DMS153 (cell line): ENCODE measurements at regions not wholly inside any gene's neighbourhood (a gene's known extent, or its start where the extent isn't known, plus 50 kb on each side); places are given as distances from the start of the nearest gene placed in this dataset.
"Not testable (repeated sequence)": the region's sequence is repeated elsewhere in the genome, so short reads cannot be mapped to it uniquely, and the experiment has no call there.

Experiments
- DNase-seq: peaks from one replicate; lab custom pipeline; 2025; lab: John Stamatoyannopoulos, UW

GRCh38 chr10:22824984-22825383 lies 102.9 kb upstream of the ARMC3 start:
- no peak for DNase-seq

GRCh38 chr10:22824520-22824919 lies 103.3 kb upstream of the ARMC3 start:
- DNase-seq = no peak

GRCh38 chr10:22823109-22823508 lies 104.7 kb upstream of the ARMC3 start:
- DNase-seq = no peak

- not testable (repeated sequence) for DNase-seq
These were observed 105.9 kb upstream of the ARMC3 start for GRCh38 chr10:22821921-22822320.

- DNase-seq = no peak
These were observed 106.4 kb upstream of the ARMC3 start for GRCh38 chr10:22821501-22821900.

GRCh38 chr10:22816298-22816653 lies 101.9 kb upstream of the PIP4K2A start:
- no peak for DNase-seq

- DNase-seq = no peak
These were observed 96.5 kb upstream of the PIP4K2A start for GRCh38 chr10:22810643-22811465.

- DNase-seq = no peak
These were observed 92.9 kb upstream of the PIP4K2A start for GRCh38 chr10:22807238-22807637.

- DNase-seq = peak; percentile 57
These were observed 90.9 kb upstream of the PIP4K2A start for GRCh38 chr10:22805304-22805703.

GRCh38 chr10:22803261-22803885 lies 89.0 kb upstream of the PIP4K2A start:
- DNase-seq = no peak

GRCh38 chr10:22801785-22802184 lies 87.4 kb upstream of the PIP4K2A start:
- no peak for DNase-seq

GRCh38 chr10:22797796-22798195 lies 83.4 kb upstream of the PIP4K2A start:
- not testable (repeated sequence) for DNase-seq

GRCh38 chr10:22795546-22795945 lies 81.2 kb upstream of the PIP4K2A start:
- DNase-seq = no peak

- no peak for DNase-seq
These were observed 77.8 kb upstream of the PIP4K2A start for GRCh38 chr10:22792161-22792560.

GRCh38 chr10:22791665-22792064 lies 77.3 kb upstream of the PIP4K2A start:
- DNase-seq = no peak

- DNase-seq = no peak
These were observed 70.3 kb upstream of the PIP4K2A start for GRCh38 chr10:22784668-22785067.

- DNase-seq = no peak
These were observed 69.4 kb upstream of the PIP4K2A start for GRCh38 chr10:22783807-22784206.

GRCh38 chr10:22780474-22780885 lies 66.1 kb upstream of the PIP4K2A start:
- DNase-seq = no peak

- no peak for DNase-seq
These were observed 65.1 kb upstream of the PIP4K2A start for GRCh38 chr10:22779331-22780019.

GRCh38 chr10:22774102-22774501 lies 59.7 kb upstream of the PIP4K2A start:
- no peak for DNase-seq

- DNase-seq = not testable (repeated sequence)
These were observed 57.3 kb upstream of the PIP4K2A start for GRCh38 chr10:22771631-22772030.

GRCh38 chr10:22770270-22770669 lies 55.9 kb upstream of the PIP4K2A start:
- DNase-seq = no peak

GRCh38 chr10:22767859-22768258 lies 53.5 kb upstream of the PIP4K2A start:
- DNase-seq = no peak
